Fibroblast of the conjunctiva (primary cell): ENCODE measurements at regions not wholly inside any gene's neighbourhood (a gene's known extent, or its start where the extent isn't known, plus 50 kb on each side); places are given as distances from the start of the nearest gene placed in this dataset.

ENCODE experiments used
- DNase-seq: peaks from one replicate; pipeline ENCODE4 v3.0.0-alpha.2; 2010; ENCODE audit warnings: low read depth

DNA sequence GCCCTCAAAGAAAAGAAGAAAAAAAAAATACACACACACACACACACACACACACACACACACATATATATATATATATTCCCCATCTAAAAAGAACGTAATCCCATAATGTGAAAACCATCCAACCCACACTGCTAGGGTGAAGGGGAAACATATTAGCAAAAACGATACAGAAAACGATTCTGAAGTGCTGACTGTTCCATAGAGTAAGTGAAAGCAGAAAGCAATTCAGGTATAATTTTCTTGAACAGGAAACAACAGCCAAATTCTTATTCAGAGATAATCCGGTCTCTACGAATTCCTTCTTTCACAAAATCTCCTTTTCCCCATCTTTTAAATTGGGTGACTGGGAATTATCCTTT, 393.5 kb downstream of the NOVA1 start:
- DNase-seq = no peak

- no peak for DNase-seq
Measured at GRCh38 chr14:26200687-26201086, 397.1 kb downstream of the NOVA1 start.

DNA sequence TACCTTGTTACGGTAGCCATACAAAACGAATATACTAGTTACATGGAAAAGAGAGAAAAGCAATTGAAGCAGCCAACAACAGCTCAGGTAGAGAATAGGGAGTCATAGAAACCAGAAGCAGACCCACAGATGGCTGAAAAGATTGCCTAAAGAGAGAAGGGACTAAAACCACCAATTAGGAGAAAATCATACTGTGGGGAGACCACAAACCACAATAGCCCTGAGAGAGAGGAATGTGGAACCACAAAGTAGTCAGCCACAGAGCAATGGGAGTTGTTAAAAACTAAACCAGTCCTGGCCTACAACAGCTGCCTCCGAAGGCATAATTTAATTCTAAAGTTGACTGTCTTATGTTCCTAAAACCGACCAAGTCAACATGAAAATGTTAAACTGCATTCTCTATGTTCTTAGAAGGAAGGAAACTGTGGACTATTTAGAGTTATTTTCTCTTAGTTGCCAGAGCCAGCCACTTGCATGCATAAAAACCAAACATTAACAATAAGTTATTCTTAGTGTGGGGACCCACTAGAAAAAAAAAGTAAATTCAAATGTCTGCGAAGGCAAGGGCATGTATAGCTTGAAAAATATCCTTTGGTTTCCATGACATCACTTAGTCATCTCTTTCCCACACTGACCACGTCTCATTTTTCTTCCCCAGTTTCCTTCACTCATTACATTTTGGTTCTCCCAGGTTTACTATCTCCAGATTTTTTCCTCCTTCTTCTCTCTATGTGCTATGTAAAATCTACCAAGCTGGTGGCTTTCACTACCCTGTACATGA, 398.1 kb downstream of the NOVA1 start:
- no peak for DNase-seq

DNA sequence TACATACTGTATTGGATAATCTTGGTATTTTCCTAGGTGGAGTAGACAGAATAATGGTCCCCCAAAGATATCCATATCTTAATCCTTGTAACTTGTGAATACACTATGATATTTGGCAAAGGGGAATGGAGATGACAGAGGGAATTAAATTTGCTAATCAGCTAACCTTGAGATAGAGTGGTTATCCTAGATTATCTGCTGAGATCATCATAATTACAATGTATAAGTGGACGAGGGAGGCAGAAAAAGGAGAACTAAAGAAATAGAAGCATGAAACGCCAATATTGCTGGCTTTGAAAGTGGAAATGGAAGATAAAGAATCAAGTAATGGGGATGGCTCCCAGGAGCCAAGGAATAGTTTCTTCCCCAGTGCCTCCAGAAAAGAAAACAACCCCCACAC, 398.7 kb downstream of the NOVA1 start:
- no peak for DNase-seq

- DNase-seq = no peak
Measured at GRCh38 chr14:26194816-26195215, 403.0 kb downstream of the NOVA1 start.

DNA sequence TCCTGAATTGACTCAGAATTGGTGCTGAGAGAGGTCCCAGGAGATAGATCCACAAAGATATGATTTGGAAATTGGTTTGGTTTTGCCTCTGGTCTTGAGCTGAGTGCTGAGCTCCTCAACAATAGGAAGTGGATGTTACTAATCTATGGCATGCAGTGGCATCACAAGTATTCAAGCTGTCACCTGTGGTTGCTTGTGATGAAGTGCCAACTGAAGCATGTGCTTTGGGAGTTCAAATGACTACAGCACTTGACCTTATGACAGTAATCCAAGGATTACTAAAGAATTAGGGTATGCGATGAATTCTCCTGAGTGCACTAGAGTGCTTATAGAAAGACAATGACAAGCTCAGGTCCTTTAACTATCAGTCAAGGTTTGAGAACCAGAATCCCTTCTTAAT, 406.2 kb downstream of the NOVA1 start:
- DNase-seq = no peak

DNA sequence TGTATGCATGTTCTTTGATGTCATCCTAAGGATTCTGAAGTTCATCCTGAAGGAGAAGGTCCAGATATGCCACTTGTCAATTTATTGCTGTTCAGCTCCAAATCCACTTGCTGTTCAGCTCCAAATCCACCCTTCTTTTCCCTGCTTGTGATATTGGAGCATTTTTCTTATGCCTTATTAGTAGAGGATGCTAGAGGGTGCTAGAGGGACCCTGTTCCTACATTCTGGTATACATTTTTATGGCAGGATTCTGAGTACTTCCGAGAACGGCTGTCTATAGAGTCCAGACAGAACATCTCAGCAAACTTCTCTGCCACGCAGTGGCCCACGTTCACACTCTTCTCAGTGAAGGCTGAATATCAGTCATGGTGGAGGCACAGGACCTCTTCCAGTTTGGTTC, 406.7 kb downstream of the NOVA1 start:
- no peak for DNase-seq

DNA sequence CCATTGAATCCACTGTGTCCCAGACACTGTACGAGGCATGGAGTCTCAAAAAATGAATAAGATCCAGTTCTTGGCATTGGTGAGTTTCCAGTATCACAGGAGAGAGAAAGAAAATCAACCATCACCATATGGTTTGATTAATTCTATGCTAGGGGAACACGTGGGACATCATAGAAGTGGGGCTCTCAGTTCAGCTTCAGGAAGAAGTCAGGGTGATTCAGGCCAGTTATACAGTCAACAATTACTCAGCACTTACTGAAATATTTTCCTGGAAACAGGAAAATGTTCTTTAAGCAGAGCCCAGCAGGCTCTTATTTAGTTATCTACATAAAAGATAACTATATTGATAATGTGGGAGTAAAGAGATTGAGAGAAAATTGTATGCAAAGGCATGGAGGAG, 407.2 kb downstream of the NOVA1 start:
- no peak for DNase-seq

DNA sequence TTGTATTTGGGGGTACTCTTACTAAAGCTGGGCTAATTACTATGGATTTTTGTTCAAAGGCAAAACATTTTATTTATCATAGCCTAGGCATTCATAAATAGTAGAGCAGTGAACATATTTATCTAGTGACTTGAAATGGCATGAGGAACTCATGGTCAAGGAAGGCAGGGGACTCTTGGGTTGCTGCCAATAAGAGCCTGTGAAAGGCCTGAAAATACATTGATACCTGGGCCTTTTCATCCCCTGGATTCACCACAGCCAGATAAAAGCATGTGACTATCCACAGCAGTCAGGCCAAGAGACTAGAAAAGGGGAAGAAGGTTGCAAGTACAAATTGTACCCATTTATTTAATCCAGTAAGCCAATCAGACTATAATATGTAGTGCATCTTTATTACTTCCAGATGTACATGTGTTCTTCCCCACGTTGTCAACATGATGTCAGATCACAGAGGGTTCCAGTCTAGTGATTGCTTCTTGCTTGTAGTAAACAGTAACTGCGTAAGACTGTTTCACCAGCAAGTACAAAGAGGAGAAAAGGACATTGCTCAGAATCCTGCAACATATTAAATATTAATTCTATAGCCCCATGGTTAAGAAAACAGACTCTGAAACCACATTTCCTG, 409.7 kb downstream of the NOVA1 start:
- DNase-seq = peak; percentile 89

- DNase-seq = no peak
Measured at GRCh38 chr14:26180221-26180620, 417.6 kb downstream of the NOVA1 start.

DNA sequence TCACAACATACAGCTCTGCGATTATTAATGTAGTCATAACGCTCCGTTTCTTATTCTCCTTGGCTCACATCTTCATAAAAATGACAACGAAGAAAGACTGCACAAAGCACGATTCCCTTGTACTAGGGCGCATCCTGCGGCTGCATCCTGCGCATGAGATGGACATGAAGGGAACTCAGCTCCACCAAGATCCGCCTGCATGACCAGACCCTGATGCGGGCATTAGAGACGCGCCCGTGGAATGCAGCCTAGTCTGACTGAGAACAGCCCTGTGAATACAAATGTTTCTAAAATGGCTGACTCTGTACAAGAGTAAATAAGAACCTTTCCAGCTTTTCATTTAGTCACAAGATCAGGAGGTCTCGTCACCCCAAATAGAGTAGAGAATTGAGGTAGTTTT, 422.2 kb downstream of the NOVA1 start:
- no peak for DNase-seq

- DNase-seq = no peak
Measured at GRCh38 chr14:26174395-26174794, 423.4 kb downstream of the NOVA1 start.

GRCh38 chr14:26173581-26174110, 424.2 kb downstream of the NOVA1 start:
- no peak for DNase-seq

GRCh38 chr14:26172396-26172795, 425.4 kb downstream of the NOVA1 start:
- no peak for DNase-seq

DNA sequence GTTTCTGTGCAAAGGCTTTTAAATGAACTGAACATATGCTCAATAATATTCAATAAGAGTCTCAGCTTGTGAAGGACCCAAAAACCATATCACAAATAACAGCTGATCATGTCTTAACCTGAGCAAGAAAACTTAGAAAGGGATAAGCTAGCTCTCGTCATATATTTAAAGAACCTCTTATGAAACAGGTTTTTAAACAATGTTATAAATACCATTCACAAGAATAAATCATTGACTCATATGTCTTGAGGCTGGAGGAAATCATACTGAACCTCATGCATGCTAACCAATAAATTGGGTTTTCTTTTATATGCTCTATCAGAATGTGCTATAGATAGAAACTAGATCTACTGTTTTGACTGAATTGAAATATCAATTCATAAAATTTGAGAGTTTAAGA, 426.9 kb downstream of the NOVA1 start:
- no peak for DNase-seq

GRCh38 chr14:26163761-26164160, 434.1 kb downstream of the NOVA1 start:
- peak; percentile 53 for DNase-seq

- no peak for DNase-seq
Measured at GRCh38 chr14:26157517-26157916, 440.3 kb downstream of the NOVA1 start.

DNA sequence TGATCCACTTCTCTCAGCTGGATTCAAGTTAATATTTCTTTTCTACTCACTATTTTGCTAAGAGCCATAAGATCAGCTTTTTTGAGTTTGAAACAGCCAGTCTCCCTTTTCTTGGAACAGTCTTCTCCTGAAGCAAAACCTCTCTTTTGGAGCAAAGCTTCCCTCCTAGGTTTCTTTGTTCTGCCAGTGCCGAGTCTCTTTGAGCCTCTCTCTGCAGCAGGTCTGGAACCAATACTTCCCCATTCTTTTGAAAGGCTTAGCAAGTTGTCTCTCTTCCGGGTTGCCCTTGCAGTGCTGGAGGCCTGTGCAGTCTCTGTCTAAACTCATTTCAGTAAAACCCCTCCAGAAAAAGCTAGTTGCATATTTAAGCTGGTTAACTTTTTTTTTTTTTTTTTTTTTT, 454.8 kb downstream of the NOVA1 start:
- DNase-seq = no peak

DNA sequence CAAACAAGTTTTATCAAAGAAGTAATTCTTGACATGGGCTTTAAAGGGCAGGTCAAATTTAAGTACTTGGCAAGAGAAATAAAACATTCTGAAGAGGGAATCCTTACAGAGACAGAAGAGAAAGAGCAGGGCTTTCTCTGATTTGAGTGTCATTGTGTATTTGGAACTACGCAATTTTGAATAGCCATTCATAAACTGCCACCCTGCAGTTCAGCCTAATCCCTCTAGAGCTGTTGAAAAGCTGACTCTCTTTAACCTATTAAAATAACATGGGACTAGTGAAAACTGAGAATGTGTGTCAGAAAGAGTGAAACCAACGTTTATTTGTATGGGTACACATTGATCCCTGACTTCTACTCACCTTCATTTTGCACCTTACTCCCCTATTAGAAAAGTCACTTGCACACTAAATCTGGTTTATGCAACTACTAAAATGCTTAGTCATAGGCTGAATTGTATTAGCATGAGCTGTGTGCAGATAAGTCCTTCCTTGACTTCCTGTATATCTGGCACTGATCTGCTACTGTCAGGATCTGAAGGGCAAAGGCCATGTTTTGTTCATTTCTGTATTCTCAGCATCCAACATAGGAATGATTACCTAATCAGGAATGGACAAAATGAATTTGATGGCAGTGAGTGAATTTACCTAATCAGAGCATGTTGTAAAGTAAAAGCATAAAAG, 458.9 kb downstream of the NOVA1 start:
- DNase-seq = no peak

GRCh38 chr14:26137161-26137560, 460.7 kb downstream of the NOVA1 start:
- DNase-seq = no peak

DNA sequence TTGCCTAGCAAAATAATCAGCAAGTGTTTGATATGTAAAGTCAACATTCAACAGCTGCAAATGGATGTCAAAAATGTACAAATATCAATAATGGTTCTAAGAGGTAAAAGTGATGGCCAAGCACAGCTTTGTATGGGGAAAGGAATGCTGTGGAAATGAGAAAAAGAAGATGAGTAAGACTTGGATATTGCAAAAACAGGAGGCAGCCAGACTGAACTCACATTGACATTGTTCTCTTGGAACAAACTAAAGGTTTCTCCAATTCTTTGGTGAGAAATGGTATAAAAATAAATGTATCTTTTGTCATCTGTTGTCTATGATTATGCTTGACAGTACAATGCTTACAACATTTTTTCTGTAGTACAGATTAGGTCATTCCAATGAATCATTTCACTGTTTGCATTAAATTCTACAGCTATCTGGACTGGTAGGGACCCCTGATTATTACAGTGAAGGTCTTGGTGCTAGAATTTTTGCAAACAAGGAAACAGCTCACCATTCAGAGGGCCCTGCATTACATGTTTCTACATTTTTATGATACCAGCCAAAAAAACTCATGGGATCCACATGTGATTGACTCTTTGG, 465.7 kb downstream of the NOVA1 start:
- DNase-seq = no peak

GRCh38 chr14:26130690-26131089, 467.1 kb downstream of the NOVA1 start:
- DNase-seq = no peak
